Neuronal stem cell (in vitro differentiated cells): ENCODE measurements at regions not wholly inside any gene's neighbourhood (a gene's known extent, or its start where the extent isn't known, plus 50 kb on each side); places are given as distances from the start of the nearest gene placed in this dataset.

Experiments
- DNase-seq: peaks from one replicate; pipeline ENCODE4 v3.0.0-alpha.2; 2013; ENCODE audit warnings: low spot score
- H2AFZ ChIP-seq: one replicate; pipeline ENCODE4 v1.6.1; 2013; ENCODE audit warnings: mild to moderate bottlenecking, low read length, inconsistent platforms
- H2AK5ac ChIP-seq: 2 replicates; pipeline ENCODE4 v1.6.1; 2013; ENCODE audit warnings: low read depth, mild to moderate bottlenecking, inconsistent platforms, low read length, moderate library complexity, mixed read lengths
- H2BK120ac ChIP-seq: 2 replicates; pipeline ENCODE4 v1.6.1; 2013; ENCODE audit warnings: low read depth, mild to moderate bottlenecking, inconsistent platforms, low read length, moderate library complexity, mixed read lengths
- H2BK12ac ChIP-seq: one replicate; pipeline ENCODE4 v1.6.1; 2013; ENCODE audit warnings: low read length, inconsistent platforms
- H2BK15ac ChIP-seq: 2 replicates; pipeline ENCODE4 v1.6.1; 2013; ENCODE audit warnings: mild to moderate bottlenecking, low read length, inconsistent platforms, mixed read lengths
- H2BK5ac ChIP-seq: one replicate; pipeline ENCODE4 v1.6.1; 2013; ENCODE audit warnings: inconsistent platforms, mild to moderate bottlenecking, low read length, moderate library complexity
- H3K14ac ChIP-seq: one replicate; pipeline ENCODE4 v1.6.1; 2013; ENCODE audit warnings: low read length, inconsistent platforms
- H3K18ac ChIP-seq: 2 replicates; pipeline ENCODE4 v1.6.1; 2013; ENCODE audit warnings: low read length, inconsistent platforms
- H3K23ac ChIP-seq: 2 replicates; pipeline ENCODE4 v1.6.1; 2013; ENCODE audit warnings: low read depth, mild to moderate bottlenecking, mixed read lengths, low read length, inconsistent platforms; ENCODE audit not compliant: poor library complexity
- H3K27ac ChIP-seq: replicated peaks from 3 replicates; pipeline ENCODE4 v1.5.1; 2013; ENCODE audit warnings: low read length, inconsistent platforms
- H3K27me3 ChIP-seq, 3 experiments: 2 replicates each; pipeline ENCODE4 v1.6.1; 2013; ENCODE audit warnings: low read length in 3 of 3, mild to moderate bottlenecking in 2 of 3, inconsistent platforms in 1 of 3, low read depth in 1 of 3, mixed read lengths in 1 of 3, moderate library complexity in 1 of 3; ENCODE audit not compliant: control insufficient read depth in 3 of 3, insufficient read depth in 3 of 3
- H3K36me3 ChIP-seq, 2 donors: replicated peaks in 1 of 2; 2 replicates each; pipeline ENCODE4 v1.6.1; 2013; ENCODE audit warnings: low read length in 2 of 2; ENCODE audit not compliant: control insufficient read depth in 2 of 2, insufficient read depth in 2 of 2
- H3K4ac ChIP-seq: 2 replicates; pipeline ENCODE4 v1.6.1; 2013; ENCODE audit warnings: inconsistent platforms, mild to moderate bottlenecking, low read length, moderate library complexity
- H3K4me1 ChIP-seq, 2 donors: 1 replicate in 1 of 2; 2 replicates in 1 of 2; pipeline ENCODE4 v1.6.1; 2013; ENCODE audit warnings: low read length in 2 of 2, low read depth in 1 of 2; ENCODE audit not compliant: control insufficient read depth in 2 of 2, insufficient read depth in 1 of 2
- H3K4me2 ChIP-seq: one replicate; pipeline ENCODE4 v1.6.1; 2013; ENCODE audit warnings: mild to moderate bottlenecking, low read length, inconsistent platforms; ENCODE audit not compliant: insufficient read depth, poor library complexity, severe bottlenecking
- H3K4me3 ChIP-seq, 2 donors: 2 replicates each; pipeline ENCODE4 v1.5.1; 2013; ENCODE audit warnings: low read length in 2 of 2, mild to moderate bottlenecking in 2 of 2, inconsistent platforms in 1 of 2, moderate library complexity in 1 of 2
- H3K79me1 ChIP-seq: one replicate; pipeline ENCODE4 v1.6.1; 2013; ENCODE audit warnings: low read depth, mild to moderate bottlenecking, inconsistent platforms, low read length, moderate library complexity
- H3K9ac ChIP-seq: one replicate; pipeline ENCODE4 v1.6.1; 2013; ENCODE audit warnings: mild to moderate bottlenecking, low read depth, low read length, inconsistent platforms; ENCODE audit not compliant: poor library complexity
- H3K9me3 ChIP-seq, 2 donors: replicated peaks in 1 of 2; 2 replicates each; pipeline versions ENCODE3 to v1.6.1; 2013; ENCODE audit warnings: low read length in 2 of 2, mild to moderate bottlenecking in 2 of 2, inconsistent platforms in 1 of 2, low read depth in 1 of 2, mixed read lengths in 1 of 2, moderate library complexity in 1 of 2; ENCODE audit not compliant: control insufficient read depth in 2 of 2, insufficient read depth in 1 of 2
- H4K8ac ChIP-seq: one replicate; pipeline ENCODE4 v1.6.1; 2013; ENCODE audit warnings: low read depth, mild to moderate bottlenecking, inconsistent platforms, low read length, moderate library complexity
- H4K91ac ChIP-seq: one replicate; pipeline ENCODE4 v1.6.1; 2013; ENCODE audit warnings: low read length, low read depth, mild to moderate bottlenecking, inconsistent platforms; ENCODE audit not compliant: poor library complexity
- WGBS, 2 donors: extraction: QIAGEN DNeasy Blood & Tissue Kit; methylation state at CpG; one replicate each; pipeline ENCODE4 v1.1.7; 2013; ENCODE audit warnings: missing lambda C conversion rate in 2 of 2, mixed read lengths in 1 of 2; ENCODE audit not compliant: insufficient read length in 2 of 2, insufficient replicate concordance in 1 of 2; ENCODE audit errors: extremely low coverage in 2 of 2; 5-methylcytosine and 5-hydroxymethylcytosine counted together

DNA sequence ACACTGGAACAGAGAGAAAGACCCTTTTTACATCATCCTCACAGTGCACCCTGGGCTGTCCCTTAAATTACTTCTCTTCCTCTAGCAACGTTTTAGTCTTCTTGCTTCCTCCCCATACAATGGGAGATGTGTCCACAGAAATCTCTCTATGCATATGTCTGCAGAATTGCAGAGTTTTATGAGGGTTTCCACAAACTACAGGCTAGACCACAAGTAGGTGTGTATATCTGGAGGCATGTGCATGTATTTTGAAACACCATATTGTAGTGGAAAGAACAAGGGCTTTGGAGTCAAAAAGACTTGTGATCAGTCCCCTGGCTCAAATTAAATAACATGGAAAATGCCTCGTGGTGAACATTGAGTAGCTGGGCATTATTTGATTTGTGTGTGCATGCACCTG, 121.3 kb upstream of the IPO9 start:
- Histone ChIP-seq H3K4me3 (no peak overlapping the region), H2BK5ac (no peak overlapping the region), H3K9me3 (no peaks in the 10 kb centered on the region), H3K27ac (no peak overlapping the region), H4K8ac (no peak overlapping the region), H2BK15ac (no peak overlapping the region), H2BK120ac (no peak overlapping the region), H3K4me2 (no peak overlapping the region), H3K23ac (no peak overlapping the region), H4K91ac (no peak overlapping the region), H3K79me1 (no peaks in the 10 kb centered on the region), H3K18ac (no peak overlapping the region), H3K27me3 (no peaks in the 10 kb centered on the region), H3K4ac (no peak overlapping the region), H3K4me1 (peaks cover 26 to 27% of the 10 kb centered on the region in 2 donors), H2AFZ (no peak overlapping the region), H2BK12ac (no peak overlapping the region), H2AK5ac (no peak overlapping the region), H3K36me3 (peaks cover 0 to 3% of the 10 kb centered on the region in 2 donors), H3K9ac (no peak overlapping the region), H3K14ac (no peak overlapping the region)
- WGBS, 2 donors, result no CpG with 5 or more reads among the region's 2 CpGs
- DNase-seq, result no peak

DNA sequence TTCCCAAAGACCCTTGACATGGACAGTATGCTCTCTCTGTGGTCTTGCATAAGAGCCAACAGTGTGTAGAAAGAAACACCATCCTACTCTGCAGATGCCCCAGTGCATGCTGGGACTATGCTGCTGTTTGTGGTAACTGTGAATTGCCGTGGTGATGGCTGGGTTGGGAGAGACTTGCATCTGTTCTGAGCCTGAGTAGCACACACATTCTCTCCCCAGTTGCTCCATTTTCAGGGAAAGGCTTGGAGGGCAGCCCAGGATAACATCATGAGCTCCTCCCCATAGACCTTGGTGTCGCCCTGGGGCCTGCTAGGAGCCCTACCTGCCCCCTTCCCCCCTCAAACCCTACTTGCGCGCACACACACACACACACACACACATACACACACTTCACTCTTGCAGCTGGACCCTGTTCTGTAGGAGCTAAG, 120.9 kb upstream of the IPO9 start:
- no peak overlapping the region for H2BK12ac ChIP-seq
- no peak for DNase-seq
- no peaks in the 10 kb centered on the region for H3K27me3 ChIP-seq
- H2AK5ac ChIP-seq, result peak overlapping the region; percentile 38
- no peak overlapping the region for H3K27ac ChIP-seq
- no peak overlapping the region for H4K8ac ChIP-seq
- H2BK120ac ChIP-seq, result no peak overlapping the region
- H3K79me1 ChIP-seq, result no peaks in the 10 kb centered on the region
- H2BK15ac ChIP-seq, result no peak overlapping the region
- no peak overlapping the region for H4K91ac ChIP-seq
- WGBS, 2 donors, result no CpG with 5 or more reads among the region's 4 CpGs
- H3K9me3 ChIP-seq, result no peaks in the 10 kb centered on the region
- H3K18ac ChIP-seq, result no peak overlapping the region
- H3K4me1 ChIP-seq, result peaks cover 23 to 25% of the 10 kb centered on the region in 2 donors
- no peak overlapping the region for H2AFZ ChIP-seq
- no peak overlapping the region for H3K23ac ChIP-seq
- no peak overlapping the region for H2BK5ac ChIP-seq
- H3K4me3 ChIP-seq, result no peak overlapping the region
- peaks cover 0 to 7% of the 10 kb centered on the region in 2 donors for H3K36me3 ChIP-seq
- H3K4me2 ChIP-seq, result no peak overlapping the region
- no peak overlapping the region for H3K9ac ChIP-seq
- H3K4ac ChIP-seq, result no peak overlapping the region
- no peak overlapping the region for H3K14ac ChIP-seq

DNA sequence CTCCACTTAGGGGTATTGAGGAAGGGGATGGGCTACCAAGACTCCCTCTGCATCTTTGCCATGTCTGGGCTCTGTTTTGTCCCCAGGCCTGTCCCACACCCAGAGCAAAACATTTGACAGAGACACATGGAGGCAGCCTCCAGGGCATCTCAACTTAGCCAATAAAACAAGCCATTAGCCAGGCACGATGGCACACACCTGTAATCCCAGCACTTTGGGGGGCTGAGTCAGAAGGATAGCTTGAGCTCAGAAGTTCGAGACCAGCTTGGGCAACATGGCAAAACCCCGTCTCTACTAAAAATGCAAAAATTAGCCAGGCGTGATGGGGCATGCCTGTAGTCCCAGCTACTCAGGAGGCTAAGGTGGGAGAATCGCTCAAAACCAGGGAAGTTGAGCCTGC, 120.3 kb upstream of the IPO9 start:
- H2BK12ac ChIP-seq, result no peak overlapping the region
- peak overlapping the region; percentile 38 for H2AK5ac ChIP-seq
- H3K4me3 ChIP-seq, result no peak overlapping the region
- H3K9ac ChIP-seq, result no peak overlapping the region
- H2BK15ac ChIP-seq, result no peak overlapping the region
- no peak overlapping the region for H2BK5ac ChIP-seq
- no peak overlapping the region for H3K4me2 ChIP-seq
- H3K23ac ChIP-seq, result no peak overlapping the region
- no peak overlapping the region for H3K27ac ChIP-seq
- H2AFZ ChIP-seq, result no peak overlapping the region
- no peak overlapping the region for H3K18ac ChIP-seq
- no peak overlapping the region for H4K8ac ChIP-seq
- no peaks in the 10 kb centered on the region for H3K27me3 ChIP-seq
- H4K91ac ChIP-seq, result no peak overlapping the region
- no peak for DNase-seq
- H3K36me3 ChIP-seq, result peaks cover 0 to 13% of the 10 kb centered on the region in 2 donors
- no peak overlapping the region for H3K14ac ChIP-seq
- H3K9me3 ChIP-seq, result no peaks in the 10 kb centered on the region
- H3K4me1 ChIP-seq, result peaks cover 17 to 24% of the 10 kb centered on the region in 2 donors
- no CpG with 5 or more reads among the region's 5 CpGs for WGBS, 2 donors
- H3K4ac ChIP-seq, result no peak overlapping the region
- H2BK120ac ChIP-seq, result no peak overlapping the region
- H3K79me1 ChIP-seq, result no peaks in the 10 kb centered on the region

- Histone ChIP-seq H3K4me3 (no peak overlapping the region), H3K9ac (no peak overlapping the region), H2BK15ac (no peak overlapping the region), H3K27ac (no peak overlapping the region), H3K23ac (no peak overlapping the region), H3K9me3 (no peaks in the 10 kb centered on the region), H3K4me2 (no peak overlapping the region), H2BK12ac (no peak overlapping the region), H3K27me3 (no peaks in the 10 kb centered on the region), H3K79me1 (no peaks in the 10 kb centered on the region), H2AK5ac (no peak overlapping the region), H4K91ac (no peak overlapping the region), H2BK120ac (no peak overlapping the region), H3K18ac (peak overlapping the region; percentile 51), H2AFZ (no peak overlapping the region), H4K8ac (no peak overlapping the region), H3K4ac (no peak overlapping the region), H3K14ac (no peak overlapping the region), H2BK5ac (no peak overlapping the region), H3K36me3 (peaks cover 0 to 22% of the 10 kb centered on the region in 2 donors), H3K4me1 (peaks cover 13 to 26% of the 10 kb centered on the region in 2 donors)
- no CpG with 5 or more reads among the region's 4 CpGs for WGBS, 2 donors
- no peak for DNase-seq
These were observed 119.2 kb upstream of the IPO9 start for GRCh38 chr1:201709564-201710295.
